T-helper 2 cell treated with Interferon-gamma antibody and Interleukin-4, amounts not matched to agents 100 ng/mL and 5 ng/mL, for 36 hours (primary cell): ENCODE measurements at regions not wholly inside any gene's neighbourhood (a gene's known extent, or its start where the extent isn't known, plus 50 kb on each side); places are given as distances from the start of the nearest gene placed in this dataset.
"Not testable (repeated sequence)": the region's sequence is repeated elsewhere in the genome, so short reads cannot be mapped to it uniquely, and the experiment has no call there.

Experiments used
- intact Hi-C: fragments of 100-400 bp; cut with micrococcal nuclease; formaldehyde crosslinking; loops from one replicate; pipeline ENCODE4 v1.15.1; 2023

- intact Hi-C loops: loop anchor here (10.0 kb wide), 1 partner anchor 578 kb away; no protein-coding TSS in a partner anchor
Measured at GRCh38 chr2:143936848-143937722, 582.8 kb downstream of the ZEB2 start.

- intact Hi-C loops: loop anchor here (10.0 kb wide), 1 partner anchor 578 kb away; no protein-coding TSS in a partner anchor
Measured at GRCh38 chr2:143936538-143936847, 583.4 kb downstream of the ZEB2 start.

- intact Hi-C loops: loop anchor here (10.0 kb wide), 1 partner anchor 579 kb away; no protein-coding TSS in a partner anchor
Measured at GRCh38 chr2:143935482-143935752, 584.5 kb downstream of the ZEB2 start.

- intact Hi-C loops: loop anchor here (10.0 kb wide), 1 partner anchor 580 kb away; no protein-coding TSS in a partner anchor
Measured at GRCh38 chr2:143934626-143935481, 585.1 kb downstream of the ZEB2 start.

GRCh38 chr2:143933946-143934569 lies 585.9 kb downstream of the ZEB2 start:
- intact Hi-C loops: loop anchor here (10.0 kb wide), 1 partner anchor 581 kb away; no protein-coding TSS in a partner anchor

- intact Hi-C loops: loop anchor here (10.0 kb wide), 1 partner anchor 584 kb away; no protein-coding TSS in a partner anchor
Measured at GRCh38 chr2:143930891-143931290, 589.0 kb downstream of the ZEB2 start.

- intact Hi-C loops: no loop called here
Measured at GRCh38 chr2:143928613-143929012, 591.3 kb downstream of the ZEB2 start.

- intact Hi-C loops: no loop called here
Measured at GRCh38 chr2:143928184-143928583, 591.7 kb downstream of the ZEB2 start.

- intact Hi-C loops: no loop called here
Measured at GRCh38 chr2:143926736-143927135, 593.2 kb downstream of the ZEB2 start.

GRCh38 chr2:143922261-143922830 lies 597.6 kb downstream of the ZEB2 start:
- intact Hi-C loops: not testable (repeated sequence)

GRCh38 chr2:143918465-143918989 lies 601.4 kb downstream of the ZEB2 start:
- intact Hi-C loops: no loop called here

- intact Hi-C loops: no loop called here
Measured at GRCh38 chr2:143916781-143917180, 603.1 kb downstream of the ZEB2 start.

GRCh38 chr2:143909577-143910353 lies 610.2 kb downstream of the ZEB2 start:
- intact Hi-C loops: no loop called here

- intact Hi-C loops: no loop called here
Measured at GRCh38 chr2:143908843-143909242, 611.1 kb downstream of the ZEB2 start.

- intact Hi-C loops: no loop called here
Measured at GRCh38 chr2:143907801-143908200, 612.1 kb downstream of the ZEB2 start.

GRCh38 chr2:143906850-143907249 lies 613.1 kb downstream of the ZEB2 start:
- intact Hi-C loops: no loop called here

GRCh38 chr2:143905587-143905986 lies 614.3 kb downstream of the ZEB2 start:
- intact Hi-C loops: no loop called here

- intact Hi-C loops: no loop called here
Measured at GRCh38 chr2:143903172-143903856, 616.6 kb downstream of the ZEB2 start.

- intact Hi-C loops: no loop called here
Measured at GRCh38 chr2:143901185-143901842, 618.6 kb downstream of the ZEB2 start.
